Tibial nerve (tissue), 3 donors: ENCODE measurements at regions not wholly inside any gene's neighbourhood (a gene's known extent, or its start where the extent isn't known, plus 50 kb on each side); places are given as distances from the start of the nearest gene placed in this dataset.

ENCODE experiments used
- CTCF ChIP-seq, 5 experiments: fragments of 200-600 bp in 3 of 5; fragments of 450-650 bp in 2 of 5; sonication (generic) in 3 of 5; IDR thresholded peaks; one replicate each; pipeline ENCODE4 v1.5.1; 2016 to 2019; ENCODE audit warnings: antibody characterized with exemption in 5 of 5, mild to moderate bottlenecking in 3 of 5, moderate library complexity in 2 of 5
- POLR2A ChIP-seq, 2 donors: fragments of 450-650 bp; IDR thresholded peaks; one replicate each; pipeline ENCODE4 v1.6.1; 2017; ENCODE audit warnings: antibody characterized with exemption in 2 of 2, mild to moderate bottlenecking in 2 of 2, moderate library complexity in 2 of 2

DNA sequence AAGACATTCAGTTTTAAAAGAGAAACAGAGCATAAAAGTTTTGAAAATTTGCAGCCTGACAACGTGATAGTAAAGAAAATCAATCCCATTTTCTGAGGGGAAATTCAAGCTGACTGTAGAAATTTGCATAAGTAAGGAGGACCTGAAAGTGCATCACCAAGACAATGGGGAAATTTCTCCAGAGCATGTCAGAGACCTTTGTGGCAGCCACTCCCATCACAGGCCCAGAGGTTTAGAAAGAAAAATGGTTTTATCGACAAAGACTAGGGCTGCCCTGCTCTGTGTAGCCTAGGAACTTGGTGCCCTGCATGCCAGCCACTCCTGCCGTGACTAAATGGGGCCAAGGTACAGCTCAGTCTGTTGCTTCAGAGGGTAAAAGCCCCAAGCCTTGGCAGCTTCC is 1640.2 kb upstream of the PRMT6 start:
- TF ChIP-seq POLR2A (IDR thresholded peaks at IDR 0.05) (no peak), CTCF (IDR thresholded peaks at IDR 0.05) (no peak)
